GM19463 (cell line): ENCODE measurements at regions not wholly inside any gene's neighbourhood (a gene's known extent, or its start where the extent isn't known, plus 50 kb on each side); places are given as distances from the start of the nearest gene placed in this dataset.
"Not testable (repeated sequence)": the region's sequence is repeated elsewhere in the genome, so short reads cannot be mapped to it uniquely, and the experiment has no call there.

Experiments used
- ATAC-seq: cut with Tn5 transposase; IDR thresholded peaks from one replicate; pipeline ENCODE4 v1.9.1; 2021; ENCODE audit warnings: mild to moderate bottlenecking, moderate library complexity; ENCODE audit not compliant: unreplicated experiment

DNA sequence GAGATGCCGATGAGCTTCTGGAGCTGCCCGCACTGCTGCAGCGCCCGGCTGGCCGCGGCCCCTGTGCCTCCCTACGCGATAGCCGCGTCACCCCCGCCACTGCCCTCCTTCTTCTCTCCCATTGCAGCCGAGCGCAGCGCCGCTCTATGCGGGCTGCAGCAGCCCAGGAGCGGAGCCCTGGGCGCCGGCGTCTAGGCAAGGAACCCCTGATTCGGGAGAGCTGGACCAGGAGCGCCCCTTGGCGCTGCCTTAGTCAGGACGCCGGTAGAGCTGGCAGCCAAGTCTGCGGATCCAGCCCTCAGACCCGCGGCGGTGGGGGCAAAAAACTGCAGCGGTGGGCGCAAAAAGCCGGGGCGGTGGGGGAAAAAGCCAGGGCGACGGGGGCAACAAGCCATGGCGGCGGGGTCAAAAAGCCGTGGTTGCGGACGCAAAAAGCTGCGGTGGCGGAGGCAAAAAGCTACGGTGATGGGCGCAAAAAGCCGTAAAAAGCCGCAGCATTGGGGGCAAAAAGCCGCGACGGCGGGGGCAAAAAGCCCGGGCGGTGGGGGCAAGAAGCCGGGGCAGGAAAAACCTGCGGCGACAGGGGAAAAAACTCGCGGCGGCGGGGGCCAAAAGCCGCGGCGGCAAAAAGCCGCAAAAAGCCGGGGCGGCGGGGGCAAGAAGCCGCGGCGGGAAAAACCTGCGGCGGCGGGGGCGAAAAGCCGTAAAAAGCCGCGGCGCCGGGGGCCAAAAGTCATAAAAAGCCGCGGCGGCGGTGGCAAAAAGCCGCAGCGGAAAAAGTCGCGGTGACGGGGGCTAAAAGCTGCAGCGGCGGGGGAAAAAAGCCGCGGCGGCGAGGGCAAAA, 1668.6 kb downstream of the RPIA start:
- ATAC-seq, result not testable (repeated sequence)

DNA sequence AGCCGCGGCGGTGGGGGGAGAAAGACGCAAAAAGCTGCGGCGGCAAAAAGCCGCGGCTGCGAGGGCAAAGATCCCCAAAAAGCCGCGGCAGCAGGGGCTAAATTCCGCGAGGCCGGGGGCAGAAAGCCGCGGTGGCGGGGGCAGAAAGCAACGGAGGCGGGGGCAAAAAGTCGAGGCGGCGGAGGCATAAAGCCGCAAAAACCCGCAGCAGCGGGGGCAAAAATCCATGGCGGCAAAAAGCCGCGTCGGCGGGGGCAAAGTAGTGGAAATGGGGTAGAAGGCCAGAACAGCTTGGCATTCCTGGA, 1669.2 kb downstream of the RPIA start:
- not testable (repeated sequence) for ATAC-seq
